Fibroblast of pulmonary artery (primary cell): ENCODE measurements at regions not wholly inside any gene's neighbourhood (a gene's known extent, or its start where the extent isn't known, plus 50 kb on each side); places are given as distances from the start of the nearest gene placed in this dataset.
A peak's percentile ranks its signal among the peaks of the same experiment; 100 is the strongest.

ENCODE experiments used
- DNase-seq: peaks from one replicate; pipeline ENCODE4 v3.0.0-alpha.2; 2010; ENCODE audit warnings: low read depth
- H3K4me3 ChIP-seq: replicated peaks from 2 replicates; pipeline ENCODE4 v1.5.1; 2011; ENCODE audit warnings: low read depth, mild to moderate bottlenecking, control low read depth, low read length, moderate library complexity
- TF ChIP-seq, protein P1 (sequence below): IDR thresholded peaks from 2 replicates; pipeline ENCODE4 v1.5.1; 2011; ENCODE audit warnings: mild to moderate bottlenecking, control low read depth, low read length, inconsistent platforms; ENCODE audit errors: missing control alignments

DNA sequence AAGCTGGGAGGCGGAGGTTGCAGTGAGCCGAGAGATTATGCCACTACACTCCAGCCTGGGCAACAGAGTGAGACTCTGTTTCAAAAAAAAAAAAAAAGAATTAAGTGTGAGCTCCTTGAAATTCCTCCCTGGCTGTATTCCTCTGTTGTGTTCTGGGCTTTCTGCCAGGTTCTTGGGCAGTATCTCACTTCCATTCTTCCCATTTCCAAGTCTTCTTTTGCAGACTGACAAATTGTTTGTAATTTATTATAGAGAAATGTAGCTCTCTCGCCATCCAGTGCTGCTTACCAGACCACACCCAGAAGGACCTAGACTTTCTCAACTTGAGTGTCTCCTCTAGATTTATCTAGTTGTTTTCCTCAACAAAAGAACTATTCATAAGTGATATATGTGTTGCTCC, 105.0 kb upstream of the ADGRL2 start:
- TF ChIP-seq, protein P1, sequence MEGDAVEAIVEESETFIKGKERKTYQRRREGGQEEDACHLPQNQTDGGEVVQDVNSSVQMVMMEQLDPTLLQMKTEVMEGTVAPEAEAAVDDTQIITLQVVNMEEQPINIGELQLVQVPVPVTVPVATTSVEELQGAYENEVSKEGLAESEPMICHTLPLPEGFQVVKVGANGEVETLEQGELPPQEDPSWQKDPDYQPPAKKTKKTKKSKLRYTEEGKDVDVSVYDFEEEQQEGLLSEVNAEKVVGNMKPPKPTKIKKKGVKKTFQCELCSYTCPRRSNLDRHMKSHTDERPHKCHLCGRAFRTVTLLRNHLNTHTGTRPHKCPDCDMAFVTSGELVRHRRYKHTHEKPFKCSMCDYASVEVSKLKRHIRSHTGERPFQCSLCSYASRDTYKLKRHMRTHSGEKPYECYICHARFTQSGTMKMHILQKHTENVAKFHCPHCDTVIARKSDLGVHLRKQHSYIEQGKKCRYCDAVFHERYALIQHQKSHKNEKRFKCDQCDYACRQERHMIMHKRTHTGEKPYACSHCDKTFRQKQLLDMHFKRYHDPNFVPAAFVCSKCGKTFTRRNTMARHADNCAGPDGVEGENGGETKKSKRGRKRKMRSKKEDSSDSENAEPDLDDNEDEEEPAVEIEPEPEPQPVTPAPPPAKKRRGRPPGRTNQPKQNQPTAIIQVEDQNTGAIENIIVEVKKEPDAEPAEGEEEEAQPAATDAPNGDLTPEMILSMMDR: no peak
- DNase-seq: peak; percentile 96
- no peak overlapping the region for H3K4me3 ChIP-seq

DNA sequence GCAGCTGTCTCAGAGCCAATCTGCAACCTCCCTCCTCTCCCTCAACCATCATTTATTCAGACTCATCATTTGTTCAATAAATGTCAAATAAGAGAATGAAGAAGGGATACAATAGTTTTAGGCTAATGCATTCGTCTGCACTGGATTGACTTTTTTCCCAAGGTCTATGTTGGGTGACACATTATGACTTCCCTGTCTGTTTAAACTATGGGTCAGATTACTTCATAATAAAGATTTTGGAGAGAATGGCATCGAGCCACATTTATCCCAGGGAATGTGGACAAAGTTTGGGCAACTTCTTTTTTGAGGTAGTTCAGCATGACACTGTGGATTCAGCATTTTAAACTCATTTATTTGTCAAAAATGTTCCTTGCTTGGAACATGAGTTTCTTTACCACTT, 107.4 kb upstream of the ADGRL2 start:
- no peak overlapping the region for H3K4me3 ChIP-seq
- DNase-seq: no peak
- TF ChIP-seq, protein P1: no peak

GRCh38 chr1:81690676-81691453, 109.9 kb upstream of the ADGRL2 start:
- H3K4me3 ChIP-seq: no peak overlapping the region
- TF ChIP-seq, protein P1: no peak
- DNase-seq: no peak

DNA sequence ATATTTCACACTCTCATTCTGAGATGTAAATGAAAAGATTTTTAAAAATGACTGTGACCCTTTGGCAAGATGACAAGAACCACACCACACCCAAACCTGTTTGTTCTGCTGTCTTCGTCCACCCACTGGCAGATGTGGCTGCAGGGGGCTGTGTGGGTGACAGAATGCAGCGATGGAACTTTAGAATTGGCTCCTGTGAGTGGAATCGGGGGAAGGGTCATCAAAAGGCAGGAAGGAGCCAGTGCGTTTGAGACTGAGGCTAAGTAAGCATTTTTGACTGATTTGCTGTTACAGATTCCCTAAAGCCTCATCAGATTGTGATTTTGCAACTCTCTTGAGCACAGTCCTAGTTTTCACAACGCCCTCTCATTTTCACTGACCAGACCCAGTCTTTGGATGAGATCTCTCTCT, 111.2 kb upstream of the ADGRL2 start:
- DNase-seq: peak; percentile 73
- H3K4me3 ChIP-seq: no peak overlapping the region
- TF ChIP-seq, protein P1: no peak

DNA sequence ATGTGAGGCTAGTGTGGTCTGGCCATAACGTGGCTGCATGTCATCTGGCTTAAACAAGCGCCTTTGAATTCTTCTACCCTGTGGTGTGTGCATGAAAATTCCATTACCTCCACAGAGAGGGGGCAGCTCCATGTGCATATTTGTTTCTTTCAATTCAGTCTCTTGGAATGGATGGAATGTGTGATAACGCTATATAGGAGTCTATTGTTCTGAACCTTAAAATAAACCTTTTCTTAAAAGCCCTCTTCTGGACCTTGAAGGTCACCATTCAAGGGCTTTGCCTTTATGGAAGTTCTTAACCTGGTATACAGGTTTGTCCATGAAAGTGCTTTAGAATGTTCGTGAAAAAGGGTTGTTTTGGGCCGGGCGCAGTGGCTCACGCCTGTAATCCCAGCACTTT, 118.2 kb upstream of the ADGRL2 start:
- DNase-seq: peak; percentile 66

DNA sequence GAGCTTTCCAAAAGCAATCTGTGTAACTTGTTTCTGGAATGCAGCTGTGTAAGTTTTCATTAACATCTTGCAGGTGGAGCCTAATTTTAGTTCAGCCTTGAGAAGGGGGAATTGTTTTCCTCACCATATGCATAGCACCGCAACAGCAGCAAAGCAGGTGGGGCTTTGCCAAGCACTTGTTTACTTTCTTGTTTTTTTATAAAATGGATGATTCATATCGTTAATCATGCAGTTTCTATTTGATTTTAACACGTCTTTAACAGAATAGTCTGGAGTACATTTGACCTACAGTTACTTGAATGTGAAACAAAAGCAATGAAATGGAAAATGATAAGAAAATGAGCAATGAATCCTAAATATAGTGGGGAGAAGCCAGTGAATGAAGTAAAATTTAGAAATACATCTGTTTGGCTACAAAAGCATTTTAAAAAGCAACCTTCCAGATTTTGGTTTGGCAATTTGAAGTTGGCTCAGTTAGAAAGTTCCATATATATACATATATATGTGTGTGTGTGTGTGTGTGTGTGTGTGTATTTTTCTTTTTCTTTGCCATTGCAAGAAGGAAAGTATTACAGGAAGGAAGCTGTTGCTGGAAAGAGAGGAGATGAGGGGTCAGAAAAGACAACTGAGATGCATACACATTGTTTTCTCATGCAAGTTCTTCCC, 119.0 kb upstream of the ADGRL2 start:
- peak; percentile 47 for DNase-seq
- TF ChIP-seq, protein P1: no peak
- no peak overlapping the region for H3K4me3 ChIP-seq

More for the DNA sequence above, 118.2 kb upstream of the ADGRL2 start:
- TF ChIP-seq, protein P1: no peak
- no peak overlapping the region for H3K4me3 ChIP-seq
